A673 (cell line): ENCODE measurements at regions not wholly inside any gene's neighbourhood (a gene's known extent, or its start where the extent isn't known, plus 50 kb on each side); places are given as distances from the start of the nearest gene placed in this dataset.

Experiments used
- BruUV-seq: library from RNA; stranded (reverse); fragments of 400-500 nt; replicated peaks from 2 replicates; lab custom pipeline; 2021; lab: Mats Ljungman, UMichigan
- CTCF ChIA-PET: fragments of 300-600 bp; sonication (Branson Sonifier 250); formaldehyde crosslinking; loops from one replicate; lab custom pipeline; 2022; ENCODE audit warnings: antibody characterized with exemption; lab: Charles Lee
- POLR2A ChIA-PET: fragments of 300-600 bp; sonication (Branson Sonifier 250); formaldehyde crosslinking; loops from one replicate; lab custom pipeline; 2022; ENCODE audit warnings: antibody characterized with exemption; ENCODE audit not compliant: low non-redundant PET; lab: Charles Lee
- DNase-seq: peaks from one replicate; pipeline ENCODE4 v3.0.0-alpha.2; 2015; ENCODE audit warnings: low spot score
- H3K27ac ChIP-seq: fragments of 200-600 bp; sonication (generic); 2 replicates; pipeline ENCODE4 v1.5.1; 2016; ENCODE audit warnings: mixed run types, low read depth, mild to moderate bottlenecking, mixed read lengths, antibody characterized with exemption, low read length; ENCODE audit not compliant: poor library complexity, severe bottlenecking
- H3K27me3 ChIP-seq: fragments of 200-600 bp; sonication (generic); replicated peaks from 2 replicates; pipeline ENCODE4 v1.6.1; 2017; ENCODE audit warnings: mixed run types, low read depth, mild to moderate bottlenecking, mixed read lengths, antibody characterized with exemption, low read length; ENCODE audit not compliant: insufficient read depth, poor library complexity
- H3K36me3 ChIP-seq: fragments of 200-600 bp; sonication (generic); 2 replicates; pipeline ENCODE4 v1.6.1; 2016; ENCODE audit warnings: mixed run types, mild to moderate bottlenecking, mixed read lengths, antibody characterized with exemption, low read length; ENCODE audit not compliant: insufficient read depth, poor library complexity, severe bottlenecking
- H3K4me1 ChIP-seq: fragments of 200-600 bp; sonication (generic); 2 replicates; pipeline ENCODE4 v1.6.1; 2017; ENCODE audit warnings: mixed run types, mild to moderate bottlenecking, mixed read lengths, antibody characterized with exemption, low read length; ENCODE audit not compliant: insufficient read depth, poor library complexity, severe bottlenecking
- H3K4me3 ChIP-seq: fragments of 200-600 bp; sonication (generic); 2 replicates; pipeline ENCODE4 v1.5.1; 2016; ENCODE audit warnings: low read depth, mixed run types, mild to moderate bottlenecking, mixed read lengths, low read length; ENCODE audit not compliant: poor library complexity, severe bottlenecking
- H3K9me3 ChIP-seq: fragments of 200-600 bp; sonication (generic); 2 replicates; pipeline ENCODE4 v1.6.1; 2016; ENCODE audit warnings: mixed run types, low read depth, mild to moderate bottlenecking, mixed read lengths, antibody characterized with exemption, low read length; ENCODE audit not compliant: poor library complexity, severe bottlenecking
- CTCF ChIP-seq: fragments of 300-800, 200-600 bp; sonication (generic); conservative IDR thresholded peaks from 2 replicates; pipeline ENCODE4 v1.5.1; 2017; ENCODE audit warnings: low read depth, mild to moderate bottlenecking, antibody characterized with exemption, low read length, moderate library complexity, mixed read lengths
- EZH2 ChIP-seq: fragments of 200-600 bp; sonication (generic); IDR thresholded peaks from 2 replicates; pipeline ENCODE4 v1.6.1; 2017; ENCODE audit warnings: borderline replicate concordance, low read depth, mild to moderate bottlenecking, mixed read lengths, antibody characterized with exemption, low read length; ENCODE audit not compliant: poor library complexity, severe bottlenecking
- intact Hi-C: fragments of 100-400 bp; cut with micrococcal nuclease; formaldehyde crosslinking; loops from one replicate; pipeline ENCODE4 v1.10.0; 2022; ENCODE audit not compliant: unreplicated experiment

GRCh38 chr11:134500621-134501020, 88.6 kb upstream of the B3GAT1 start:
- no TSS peak for BruUV-seq
- no peaks in the 10 kb centered on the region for H3K9me3 ChIP-seq
- CTCF ChIA-PET, result no interaction called here

GRCh38 chr11:134499990-134500389, 87.9 kb upstream of the B3GAT1 start:
- no peak for TF ChIP-seq EZH2
- no peak for TF ChIP-seq CTCF
- POLR2A ChIA-PET, result no interaction called here
- H3K4me1 ChIP-seq, result no peaks in the 10 kb centered on the region
- CTCF ChIA-PET, result no interaction called here
- H3K4me3 ChIP-seq, result no peak overlapping the region
- H3K9me3 ChIP-seq, result no peaks in the 10 kb centered on the region
- H3K27me3 ChIP-seq, result no peaks in the 10 kb centered on the region
- intact Hi-C loops, result no loop called here
- DNase-seq, result no peak
- no peaks in the 10 kb centered on the region for H3K36me3 ChIP-seq
- BruUV-seq, result no TSS peak
- no peak overlapping the region for H3K27ac ChIP-seq

More at GRCh38 chr11:134500621-134501020, 88.6 kb upstream of the B3GAT1 start:
- H3K4me1 ChIP-seq, result no peaks in the 10 kb centered on the region
- TF ChIP-seq CTCF, result no peak
- no peak for TF ChIP-seq EZH2
- no peak for DNase-seq
- H3K27ac ChIP-seq, result no peak overlapping the region
- H3K36me3 ChIP-seq, result no peaks in the 10 kb centered on the region
- H3K27me3 ChIP-seq, result no peaks in the 10 kb centered on the region
- POLR2A ChIA-PET, result no interaction called here
- H3K4me3 ChIP-seq, result no peak overlapping the region
- intact Hi-C loops, result no loop called here

GRCh38 chr11:134498326-134499139, 86.5 kb upstream of the B3GAT1 start:
- TF ChIP-seq CTCF, result no peak
- TF ChIP-seq EZH2, result no peak
- no peak overlapping the region for H3K27ac ChIP-seq
- BruUV-seq, result no TSS peak
- H3K27me3 ChIP-seq, result no peaks in the 10 kb centered on the region
- ChIA-PET POLR2A (no interaction called here), CTCF (no interaction called here)
- H3K4me3 ChIP-seq, result no peak overlapping the region
- no peak for DNase-seq
- H3K9me3 ChIP-seq, result no peaks in the 10 kb centered on the region
- intact Hi-C loops, result no loop called here
- H3K4me1 ChIP-seq, result no peaks in the 10 kb centered on the region
- H3K36me3 ChIP-seq, result no peaks in the 10 kb centered on the region
